Vagina (tissue), 2 donors: ENCODE measurements at regions not wholly inside any gene's neighbourhood (a gene's known extent, or its start where the extent isn't known, plus 50 kb on each side); places are given as distances from the start of the nearest gene placed in this dataset.

Source experiments
- DNase-seq, 2 donors: peaks; one replicate each; pipeline ENCODE4 v3.0.0-alpha.2; 2017; ENCODE audit errors: extremely low spot score in 2 of 2
- H3K27ac ChIP-seq: fragments of 200-600 bp; sonication (generic); one replicate; pipeline ENCODE4 v1.5.1; 2019
- H3K27me3 ChIP-seq: fragments of 200-600 bp; sonication (generic); one replicate; pipeline ENCODE4 v1.5.1; 2019
- H3K36me3 ChIP-seq, 2 donors: fragments of 200-600 bp; sonication (generic); one replicate each; pipeline ENCODE4 v1.5.1; 2017 to 2019
- H3K4me1 ChIP-seq: fragments of 200-600 bp; sonication (generic); one replicate; pipeline ENCODE4 v1.5.1; 2019
- H3K4me3 ChIP-seq, 2 donors: fragments of 200-600 bp; sonication (generic); 1 replicate in 1 of 2; 2 replicates in 1 of 2; pipeline ENCODE4 v1.5.1; 2016 to 2019
- H3K9me3 ChIP-seq: fragments of 200-600 bp; sonication (generic); one replicate; pipeline ENCODE4 v1.5.1; 2019
- CTCF ChIP-seq, 3 experiments: fragments of 450-650 bp in 2 of 3; fragments of 200-600 bp in 1 of 3; sonication (generic) in 1 of 3; IDR thresholded peaks; one replicate each; pipeline ENCODE4 v1.5.1; 2017 to 2019; ENCODE audit warnings: antibody characterized with exemption in 3 of 3, mild to moderate bottlenecking in 2 of 3, moderate library complexity in 2 of 3
- POLR2A ChIP-seq, 2 donors: fragments of 450-650 bp; IDR thresholded peaks; one replicate each; pipeline ENCODE4 v1.6.1; 2017; ENCODE audit warnings: antibody characterized with exemption in 2 of 2, mild to moderate bottlenecking in 2 of 2, moderate library complexity in 2 of 2
- POLR2AphosphoS5 ChIP-seq, 2 donors: sonication (generic); formaldehyde crosslinking; IDR thresholded peaks; one replicate each; pipeline ENCODE4 v1.9.0; 2017; ENCODE audit warnings: antibody characterized with exemption in 2 of 2, mild to moderate bottlenecking in 2 of 2, low read depth in 1 of 2; ENCODE audit not compliant: insufficient read depth in 1 of 2
- intact Hi-C: fragments of 100-400 bp; cut with DNase I; formaldehyde crosslinking; loops from one replicate; pipeline ENCODE4 v1.15.1; 2023

GRCh38 chr2:5576015-5576414, 116.2 kb upstream of the SOX11 start:
- no peak overlapping the region for H3K4me3 ChIP-seq
- intact Hi-C loops: loop anchor here (10.0 kb wide), 1 partner anchor 569 kb away; no protein-coding TSS in a partner anchor
- no peak for DNase-seq
- no peak overlapping the region for H3K27ac ChIP-seq
- no peaks in the 10 kb centered on the region for H3K36me3 ChIP-seq
- H3K4me1 ChIP-seq: no peaks in the 10 kb centered on the region
- TF ChIP-seq POLR2A (IDR thresholded peaks at IDR 0.05) (no peak), CTCF (IDR thresholded peaks at IDR 0.05) (no peak), POLR2AphosphoS5 (IDR thresholded peaks at IDR 0.05; ENCODE audit: insufficient read depth in 1 of 2, low read depth in 1 of 2) (no peak)
- no peaks in the 10 kb centered on the region for H3K27me3 ChIP-seq
- no peaks in the 10 kb centered on the region for H3K9me3 ChIP-seq

- H3K9me3 ChIP-seq: no peaks in the 10 kb centered on the region
- H3K27ac ChIP-seq: no peak overlapping the region
- no peak for TF ChIP-seq POLR2A (IDR thresholded peaks at IDR 0.05)
- no peak for TF ChIP-seq CTCF (IDR thresholded peaks at IDR 0.05)
- TF ChIP-seq POLR2AphosphoS5 (IDR thresholded peaks at IDR 0.05; ENCODE audit: insufficient read depth in 1 of 2, low read depth in 1 of 2): no peak
- H3K4me1 ChIP-seq: no peaks in the 10 kb centered on the region
- H3K4me3 ChIP-seq: no peak overlapping the region
- intact Hi-C loops: no loop called here
- H3K27me3 ChIP-seq: no peaks in the 10 kb centered on the region
- H3K36me3 ChIP-seq: no peaks in the 10 kb centered on the region
- DNase-seq: no peak
Measured at GRCh38 chr2:5587766-5588165, 104.4 kb upstream of the SOX11 start.

GRCh38 chr2:5588601-5589000, 103.6 kb upstream of the SOX11 start:
- intact Hi-C loops: no loop called here
- H3K36me3 ChIP-seq: no peaks in the 10 kb centered on the region
- no peaks in the 10 kb centered on the region for H3K4me1 ChIP-seq
- no peak overlapping the region for H3K4me3 ChIP-seq
- TF ChIP-seq POLR2A (IDR thresholded peaks at IDR 0.05) (no peak), POLR2AphosphoS5 (IDR thresholded peaks at IDR 0.05; ENCODE audit: insufficient read depth in 1 of 2, low read depth in 1 of 2) (no peak), CTCF (IDR thresholded peaks at IDR 0.05) (no peak)
- H3K27ac ChIP-seq: no peak overlapping the region
- DNase-seq: no peak
- H3K27me3 ChIP-seq: no peaks in the 10 kb centered on the region
- H3K9me3 ChIP-seq: no peaks in the 10 kb centered on the region

GRCh38 chr2:5589183-5589582, 103.0 kb upstream of the SOX11 start:
- intact Hi-C loops: no loop called here
- Histone ChIP-seq H3K4me3 (no peak overlapping the region), H3K27me3 (no peaks in the 10 kb centered on the region), H3K27ac (no peak overlapping the region), H3K9me3 (no peaks in the 10 kb centered on the region), H3K4me1 (no peaks in the 10 kb centered on the region), H3K36me3 (no peaks in the 10 kb centered on the region)
- TF ChIP-seq CTCF (IDR thresholded peaks at IDR 0.05) (no peak), POLR2AphosphoS5 (IDR thresholded peaks at IDR 0.05; ENCODE audit: insufficient read depth in 1 of 2, low read depth in 1 of 2) (no peak), POLR2A (IDR thresholded peaks at IDR 0.05) (no peak)
- DNase-seq: no peak

GRCh38 chr2:5590886-5591285, 101.3 kb upstream of the SOX11 start:
- Histone ChIP-seq H3K4me1 (no peaks in the 10 kb centered on the region), H3K27ac (no peak overlapping the region), H3K27me3 (no peaks in the 10 kb centered on the region), H3K9me3 (no peaks in the 10 kb centered on the region), H3K36me3 (no peaks in the 10 kb centered on the region), H3K4me3 (no peak overlapping the region)
- intact Hi-C loops: no loop called here
- DNase-seq: no peak
- TF ChIP-seq CTCF (IDR thresholded peaks at IDR 0.05) (no peak), POLR2A (IDR thresholded peaks at IDR 0.05) (no peak), POLR2AphosphoS5 (IDR thresholded peaks at IDR 0.05; ENCODE audit: insufficient read depth in 1 of 2, low read depth in 1 of 2) (no peak)
